ENCODE measurements at regions not wholly inside any gene's neighbourhood (a gene's known extent, or its start where the extent isn't known, plus 50 kb on each side); places are given as distances from the start of the nearest gene placed in this dataset.

- DNase-seq: no peak
Measured at GRCh38 chr12:94777936-94778335, 127.6 kb upstream of the TMCC3 start.

DNA sequence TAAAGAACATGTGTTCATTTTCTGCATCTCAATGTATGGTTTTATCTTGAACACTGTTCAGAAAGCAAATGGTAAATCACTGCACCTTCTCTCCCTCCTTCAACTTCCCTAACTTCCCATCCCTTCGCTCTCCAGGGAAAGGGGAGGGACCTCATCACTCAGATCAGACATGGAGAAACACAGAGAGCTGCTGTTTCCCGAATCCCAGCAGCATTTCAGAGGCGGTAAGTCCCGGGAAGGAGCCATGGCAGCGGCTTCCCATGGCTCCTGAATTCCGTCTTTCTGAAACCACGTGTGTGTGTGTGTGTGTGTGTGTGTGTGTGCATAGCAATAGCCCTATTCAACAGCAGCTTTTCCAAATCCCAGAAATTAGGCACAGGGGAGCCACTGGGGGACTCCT lies 125.4 kb upstream of the TMCC3 start:
- no peak for DNase-seq

DNA sequence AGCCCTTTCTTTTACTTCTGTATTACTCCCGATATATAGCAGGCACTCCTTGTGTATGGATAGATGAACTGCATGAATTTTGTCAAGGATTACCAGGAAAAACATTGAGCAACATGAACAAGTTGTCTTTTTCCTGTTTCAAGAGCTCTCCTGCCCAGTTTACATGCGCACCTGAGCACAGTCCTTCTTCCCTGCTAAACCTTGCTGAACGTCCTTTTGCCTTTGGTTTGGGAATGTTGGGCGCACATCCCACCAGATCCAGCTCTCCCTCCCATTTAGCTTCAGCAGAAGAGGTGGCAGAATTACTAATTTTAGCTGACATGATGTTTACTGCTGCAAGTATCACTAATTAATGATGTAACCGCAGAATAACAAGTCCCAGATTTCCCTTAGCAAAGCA lies 121.4 kb upstream of the TMCC3 start:
- no peak for DNase-seq

- no peak for DNase-seq
Measured at GRCh38 chr12:94771199-94771598, 120.8 kb upstream of the TMCC3 start.

- no peak for DNase-seq
Measured at GRCh38 chr12:94770791-94771190, 120.4 kb upstream of the TMCC3 start.

DNA sequence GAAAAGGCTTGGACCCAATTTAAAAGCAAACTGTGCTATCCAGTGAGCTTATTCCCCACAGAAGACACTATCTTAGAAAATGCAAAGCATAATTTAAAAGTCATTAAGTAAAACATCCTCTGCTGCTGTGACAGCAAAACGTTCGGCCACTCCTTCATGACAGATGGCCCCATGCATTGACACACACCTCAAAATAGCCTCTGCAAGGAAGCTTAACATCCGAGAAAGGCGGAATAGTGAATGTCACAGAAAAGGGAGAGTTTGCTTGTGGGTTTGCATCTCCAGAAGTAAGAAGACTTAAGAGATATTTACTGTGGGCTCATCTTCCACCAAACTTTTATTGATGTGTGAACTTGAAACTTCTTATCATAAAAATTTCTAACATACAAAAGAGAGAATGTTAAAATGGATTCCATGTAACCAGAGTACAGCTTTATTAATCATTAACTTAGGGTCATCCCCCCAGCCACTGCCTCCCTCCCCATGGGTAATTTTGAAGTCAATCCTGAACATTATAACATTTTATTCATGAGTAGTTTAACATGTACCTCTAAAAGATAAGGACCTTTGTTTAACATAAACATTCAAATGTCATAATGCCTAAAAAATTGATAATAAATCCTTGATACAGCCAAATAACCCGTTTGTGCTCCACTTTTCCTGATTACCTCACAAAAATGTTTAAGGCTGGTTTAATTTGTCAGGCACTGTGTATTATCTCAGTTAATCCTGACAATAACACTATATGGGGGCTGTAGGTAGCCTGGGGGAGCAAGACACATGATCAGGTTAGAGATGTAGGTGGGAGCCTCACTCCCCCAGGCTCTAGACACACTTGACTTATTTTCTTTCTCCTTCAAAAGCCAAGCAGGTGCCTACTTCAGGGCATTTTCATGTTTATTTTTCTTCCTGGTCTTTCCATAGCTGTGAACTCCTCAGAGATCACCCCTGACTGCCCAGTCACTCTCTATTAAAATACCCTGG lies 119.7 kb upstream of the TMCC3 start:
- DNase-seq: no peak

- DNase-seq: no peak
Measured at GRCh38 chr12:94769047-94769420, 118.7 kb upstream of the TMCC3 start.

DNA sequence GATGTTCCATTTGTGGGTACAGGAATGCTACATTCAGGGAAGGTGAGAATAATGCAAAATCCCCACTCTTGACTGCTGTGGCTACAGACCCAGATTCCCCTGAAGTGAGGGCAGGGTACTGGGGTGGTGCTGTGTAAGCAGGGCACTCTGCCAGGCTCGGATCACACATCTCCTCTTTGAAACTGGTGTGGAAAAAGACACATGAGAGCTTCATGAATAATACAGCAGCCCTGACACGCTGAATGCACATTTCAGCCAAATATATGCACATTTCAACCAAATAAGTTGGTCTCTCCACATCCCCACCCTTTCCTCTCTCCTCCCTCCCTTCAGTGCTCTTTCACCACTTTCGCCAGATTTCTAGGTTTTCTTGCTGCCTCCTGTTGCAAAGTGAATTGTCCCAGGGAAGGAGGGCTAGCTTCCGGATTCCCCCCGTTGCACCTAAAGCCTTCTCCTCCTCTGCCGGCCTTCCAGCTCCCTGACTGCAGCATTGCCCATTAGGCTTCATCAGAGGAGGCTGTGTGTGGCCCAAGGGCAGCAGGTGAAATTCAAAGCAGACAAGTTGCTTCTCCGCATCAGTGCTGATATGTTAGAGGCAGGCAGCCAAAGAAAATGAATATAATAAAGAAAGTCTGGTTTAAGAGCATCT lies 118.2 kb upstream of the TMCC3 start:
- no peak for DNase-seq

- DNase-seq: no peak
Measured at GRCh38 chr12:94767956-94768355, 117.6 kb upstream of the TMCC3 start.

DNA sequence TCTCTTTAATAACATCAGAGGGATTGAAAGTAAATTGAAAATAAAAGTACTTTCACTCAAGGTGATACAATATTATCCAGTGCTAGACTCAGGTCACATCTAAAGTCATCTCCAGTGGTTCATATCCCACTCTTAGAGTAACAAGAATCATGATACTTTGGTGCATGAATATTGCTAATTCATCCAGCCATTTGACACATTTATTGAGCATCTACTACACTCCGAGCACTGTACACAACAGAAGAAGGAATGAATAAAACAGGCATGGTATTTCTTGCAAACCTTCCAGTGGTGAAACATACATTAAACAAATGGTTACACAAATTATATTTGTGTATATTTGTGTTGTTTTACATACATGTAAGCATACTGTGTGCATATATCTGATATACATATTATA lies 116.0 kb upstream of the TMCC3 start:
- DNase-seq: no peak

DNA sequence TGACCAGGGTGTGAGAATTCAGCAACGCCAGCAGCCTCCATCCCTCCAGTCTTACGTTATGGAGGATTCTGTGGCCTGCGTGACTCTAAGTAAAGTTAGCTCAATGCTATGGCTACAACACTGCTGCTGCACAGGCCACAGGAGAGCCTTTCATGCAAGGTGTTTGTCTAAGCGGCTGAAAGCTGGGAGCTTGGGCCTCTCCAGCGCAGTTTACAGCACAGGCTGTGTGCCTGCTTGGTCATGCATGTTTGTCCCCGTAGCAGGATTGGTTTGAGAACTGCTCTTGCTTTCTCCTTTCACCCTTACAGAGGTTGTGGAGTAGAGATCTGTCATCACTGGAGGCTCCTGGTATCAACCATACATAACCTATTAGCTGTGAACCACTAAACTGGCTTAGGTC lies 113.1 kb upstream of the TMCC3 start:
- no peak for DNase-seq

DNA sequence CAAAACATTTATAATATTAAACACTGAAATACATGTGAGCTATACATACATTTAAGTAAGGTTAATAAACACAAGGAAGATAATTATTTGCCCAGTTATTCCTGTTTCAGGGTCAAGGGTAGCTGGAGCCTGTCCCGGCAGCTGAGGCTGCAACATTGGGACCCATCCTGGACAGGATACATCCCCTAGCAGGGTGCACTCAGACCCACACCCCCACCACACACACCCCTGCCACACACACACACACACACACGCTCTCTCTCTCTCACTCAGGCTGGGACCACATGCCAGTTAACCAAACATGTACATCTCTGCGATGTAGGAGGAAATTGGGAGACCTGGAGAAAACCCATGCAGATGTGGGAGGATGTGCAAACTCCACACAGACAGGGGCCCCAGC lies 112.6 kb upstream of the TMCC3 start:
- no peak for DNase-seq

DNA sequence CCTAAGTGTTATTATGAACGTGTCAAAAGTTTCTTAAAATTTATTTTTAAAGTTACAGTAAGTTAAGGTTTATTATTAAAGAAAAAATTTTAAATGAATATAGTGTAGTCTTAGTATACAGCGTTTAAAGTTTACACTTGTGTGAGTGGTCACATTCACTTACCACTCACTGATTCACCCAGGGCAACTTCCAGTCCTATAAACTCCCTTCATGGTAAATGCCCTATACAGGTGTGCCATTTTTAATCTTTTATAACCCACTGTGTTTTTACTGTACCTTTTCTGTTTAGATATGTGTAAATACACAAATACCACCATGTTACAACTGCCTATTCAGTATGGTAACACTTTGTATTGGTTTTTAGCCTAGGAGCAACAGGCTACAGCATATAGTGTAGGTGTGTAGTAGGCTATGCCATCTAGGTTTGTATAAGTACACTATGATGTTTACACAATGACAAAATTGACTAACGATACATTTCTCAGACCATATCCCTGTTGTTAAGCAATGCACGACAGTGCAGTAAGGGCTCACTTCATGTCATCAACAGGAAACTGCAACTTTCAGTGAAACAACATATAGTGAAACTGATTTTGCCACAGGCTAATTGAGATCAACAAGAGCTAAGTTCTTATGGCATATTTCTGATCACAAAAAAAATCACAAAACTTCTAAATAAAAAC lies 112.0 kb upstream of the TMCC3 start:
- no peak for DNase-seq

GRCh38 chr12:94761559-94761958 lies 111.2 kb upstream of the TMCC3 start:
- DNase-seq: no peak

DNA sequence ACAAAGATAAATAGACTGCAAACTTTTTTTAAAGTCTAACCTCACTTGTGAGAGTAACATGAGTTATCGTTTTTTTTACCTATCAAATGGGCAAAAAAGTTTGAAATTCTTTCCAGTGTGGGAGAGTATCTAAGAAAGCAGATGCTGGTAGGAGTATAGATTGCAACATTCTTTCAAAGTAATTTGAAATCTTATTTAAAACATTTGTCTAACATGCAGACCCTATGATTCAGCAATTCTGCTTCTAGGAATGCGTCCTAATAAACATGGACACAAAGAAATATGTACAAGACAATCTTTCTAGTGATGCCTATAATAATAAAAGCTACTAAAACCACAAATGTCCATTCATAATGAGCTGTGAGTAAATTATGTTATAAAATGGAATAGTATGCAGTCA lies 110.4 kb upstream of the TMCC3 start:
- no peak for DNase-seq

GRCh38 chr12:94756789-94757188 lies 106.4 kb upstream of the TMCC3 start:
- DNase-seq: no peak

GRCh38 chr12:94755598-94755997 lies 105.2 kb upstream of the TMCC3 start:
- no peak for DNase-seq

GRCh38 chr12:94754653-94755052 lies 104.3 kb upstream of the TMCC3 start:
- DNase-seq: no peak

GRCh38 chr12:94753036-94753679 lies 102.8 kb upstream of the TMCC3 start:
- DNase-seq: no peak

DNA sequence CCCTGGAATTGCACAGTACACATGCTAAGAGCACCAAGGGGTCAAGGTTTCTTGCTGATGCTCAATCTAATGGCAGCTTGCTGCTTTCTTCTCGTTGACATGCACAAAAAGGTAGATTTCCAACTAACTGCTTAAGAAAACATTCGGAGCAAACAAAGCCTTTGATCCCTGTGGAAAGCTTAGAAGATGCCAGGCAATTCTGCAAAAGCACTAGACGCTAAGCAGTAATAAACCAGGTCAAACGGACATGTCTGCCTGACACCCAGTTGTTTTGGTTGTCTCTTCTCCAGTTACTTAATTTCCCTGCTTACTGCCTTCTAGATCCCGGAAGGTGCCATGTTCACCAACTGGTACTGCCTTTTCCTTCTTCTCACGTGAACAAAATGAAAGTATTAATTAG lies 100.5 kb upstream of the TMCC3 start:
- no peak for DNase-seq

- DNase-seq: no peak
Measured at GRCh38 chr12:94749890-94750289, 99.5 kb upstream of the TMCC3 start.

DNA sequence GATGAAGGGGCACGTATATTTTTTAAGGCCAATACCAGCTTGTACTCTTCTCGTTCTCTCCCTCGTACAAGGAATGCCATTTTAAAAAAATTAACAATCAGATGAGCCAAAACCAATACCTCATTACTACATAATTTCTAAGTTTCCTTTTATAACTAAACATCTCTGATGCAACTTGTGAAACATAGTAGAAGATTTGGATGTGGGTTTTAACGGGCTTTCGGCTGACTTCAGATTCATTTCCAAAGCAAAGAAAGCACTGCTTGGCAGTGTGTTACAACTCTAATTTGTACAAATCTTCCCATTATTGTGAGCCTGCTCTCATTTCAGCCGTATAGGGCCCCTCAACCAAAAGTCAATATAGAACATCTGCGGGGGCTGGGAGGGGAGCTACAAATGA lies 99.1 kb upstream of the TMCC3 start:
- no peak for DNase-seq

- no peak for DNase-seq
Measured at GRCh38 chr12:94748726-94749421, 98.5 kb upstream of the TMCC3 start.

All from hippocampal formation (tissue), 2 donors.